ENCODE measurements at regions not wholly inside any gene's neighbourhood (a gene's known extent, or its start where the extent isn't known, plus 50 kb on each side); places are given as distances from the start of the nearest gene placed in this dataset.

GRCh38 chr2:240275386-240275785, 134.9 kb upstream of the OTOS start:
- no peak overlapping the region for H3K27ac ChIP-seq
- no peak for TF ChIP-seq CTCF (conservative IDR thresholded peaks at IDR 0.05)

- no peak for TF ChIP-seq CTCF (conservative IDR thresholded peaks at IDR 0.05)
- H3K27ac ChIP-seq: peak overlapping the region; percentile 47
Observed at GRCh38 chr2:240277073-240277806, 136.8 kb upstream of the OTOS start.

GRCh38 chr2:240277807-240278522, 137.5 kb upstream of the OTOS start:
- H3K27ac ChIP-seq: no peak overlapping the region; the same call in 1 of the 2 replicates
- no peak for TF ChIP-seq CTCF (conservative IDR thresholded peaks at IDR 0.05)

DNA sequence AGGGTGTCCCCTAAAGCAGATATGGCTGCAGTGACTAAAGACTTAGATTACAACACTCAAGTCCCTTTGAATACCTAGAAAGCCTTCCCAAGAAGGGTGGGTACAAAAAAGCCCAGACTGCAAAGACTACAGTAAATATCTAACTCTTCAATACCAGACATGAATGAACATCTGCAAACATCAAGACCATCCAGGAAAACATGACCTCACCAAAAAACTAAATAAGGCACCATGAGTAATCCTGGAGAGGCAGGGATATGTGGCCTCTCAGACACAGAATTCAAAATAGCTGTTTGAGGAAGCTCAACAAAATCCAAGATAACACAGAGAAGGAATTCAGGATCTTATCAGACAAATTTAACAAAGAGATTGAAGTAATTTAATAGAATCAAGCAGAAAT, 138.2 kb upstream of the OTOS start:
- no peak overlapping the region for H3K27ac ChIP-seq
- no peak for TF ChIP-seq CTCF (conservative IDR thresholded peaks at IDR 0.05)

- no peak overlapping the region; the same call in 1 of the 2 replicates for H3K27ac ChIP-seq
- TF ChIP-seq CTCF (conservative IDR thresholded peaks at IDR 0.05): no peak
Observed at GRCh38 chr2:240280621-240281020, 140.2 kb upstream of the OTOS start.

DNA sequence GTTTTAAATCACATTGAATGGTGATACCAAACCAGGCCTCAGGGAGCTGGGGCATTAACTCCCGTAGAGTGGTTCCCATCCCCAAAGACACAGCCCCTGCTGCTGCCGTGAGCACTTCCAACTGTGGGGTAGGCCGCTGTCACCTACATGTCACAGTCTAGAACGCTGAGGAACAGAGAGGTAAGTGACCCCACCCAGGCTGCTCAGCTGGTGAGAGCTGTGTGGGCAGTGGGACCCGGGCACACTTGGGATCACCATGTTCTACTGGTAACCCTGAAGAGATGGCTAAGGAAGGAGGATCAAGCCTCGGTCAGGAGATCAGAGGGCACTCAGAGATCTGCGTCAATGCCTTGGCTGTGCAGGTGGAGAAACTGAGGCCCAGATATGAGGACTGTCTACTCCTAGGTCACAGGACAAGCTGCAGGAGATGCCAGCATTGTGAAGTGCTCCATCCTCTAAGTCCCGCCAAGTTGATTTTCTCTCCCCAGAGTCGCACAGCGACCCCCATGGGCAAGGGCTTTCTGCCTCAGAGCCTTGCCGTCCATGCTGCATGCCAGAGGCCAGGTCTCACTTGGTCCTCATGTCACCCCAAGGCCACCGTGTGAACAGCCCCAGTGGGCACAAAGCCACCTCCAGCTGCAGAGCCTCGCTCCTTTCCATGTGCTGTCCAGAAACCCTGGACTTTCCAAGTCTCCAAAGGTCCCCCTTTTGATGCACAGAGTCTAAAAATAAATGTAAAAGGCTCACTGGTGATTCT, 144.2 kb upstream of the OTOS start:
- H3K27ac ChIP-seq: no peak overlapping the region
- no peak for TF ChIP-seq CTCF (conservative IDR thresholded peaks at IDR 0.05)

DNA sequence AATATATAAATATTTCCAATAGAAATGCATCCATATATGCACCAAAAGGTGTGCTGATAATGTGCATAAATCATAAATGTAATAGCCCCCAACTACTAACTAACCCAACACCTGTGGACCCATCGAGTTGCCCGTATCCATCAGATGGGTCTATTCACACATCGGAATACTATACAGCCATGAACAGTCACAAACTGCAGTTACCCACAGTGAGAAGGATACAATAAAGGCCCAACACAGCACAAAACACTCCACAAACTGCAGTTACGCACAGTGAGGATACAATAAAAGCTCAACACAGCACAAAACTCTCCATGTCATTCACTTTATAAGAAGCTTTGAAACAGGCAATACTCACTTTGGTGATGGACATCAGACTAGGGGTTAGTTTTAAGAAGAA, 145.3 kb upstream of the OTOS start:
- TF ChIP-seq CTCF (conservative IDR thresholded peaks at IDR 0.05): no peak
- H3K27ac ChIP-seq: no peak overlapping the region

Measured in VCaP (cell line).